ENCODE measurements at regions not wholly inside any gene's neighbourhood (a gene's known extent, or its start where the extent isn't known, plus 50 kb on each side); places are given as distances from the start of the nearest gene placed in this dataset.
A peak's percentile ranks its signal among the peaks of the same experiment; 100 is the strongest.

- TF ChIP-seq GATA3 (IDR thresholded peaks at IDR 0.05; ENCODE audit: low read depth, low read length) (peak; percentile 78), GATA2 (IDR thresholded peaks at IDR 0.05; ENCODE audit: low read depth, low read length) (peak; percentile 63; the same call in 1 of the 2 replicates)
Observed at GRCh38 chr2:162964513-162964912, 125.9 kb upstream of the KCNH7 start.

Measured in SH-SY5Y (cell line).